ENCODE measurements at regions not wholly inside any gene's neighbourhood (a gene's known extent, or its start where the extent isn't known, plus 50 kb on each side); places are given as distances from the start of the nearest gene placed in this dataset.

- TF ChIP-seq POLR2AphosphoS5 (IDR thresholded peaks at IDR 0.05) (no peak), POLR2A (IDR thresholded peaks at IDR 0.05) (no peak), CTCF (IDR thresholded peaks at IDR 0.05 in 8 of 11, conservative IDR thresholded peaks at IDR 0.05 in 3 of 11) (no peak)
- no peaks in the 10 kb centered on the region for H3K9me3 ChIP-seq
- DNase-seq = no peak
- no peak overlapping the region for H3K4me3 ChIP-seq
- H3K27me3 ChIP-seq (replicated peaks in 1 of 7) = no peaks in the 10 kb centered on the region
- intact Hi-C loops (cut with DNase I; ENCODE audit: low total_unique reads) = no loop called here
- H3K36me3 ChIP-seq = peaks cover 0 to 8% (median 0%) of the 10 kb centered on the region in 6 donors
- WGBS, 5 donors = 61 to 97% (median 78%) methylated on average over 2 of the region's 2 CpGs
- no peaks in the 10 kb centered on the region for H3K4me1 ChIP-seq
- H3K27ac ChIP-seq = no peak overlapping the region
Observed at GRCh38 chr7:26609082-26609481, 255.3 kb downstream of the SKAP2 start.

GRCh38 chr7:26609532-26609931 lies 254.9 kb downstream of the SKAP2 start:
- Histone ChIP-seq H3K4me3 (no peak overlapping the region), H3K27me3 (replicated peaks in 1 of 7) (no peaks in the 10 kb centered on the region), H3K9me3 (no peaks in the 10 kb centered on the region), H3K4me1 (no peaks in the 10 kb centered on the region), H3K27ac (no peak overlapping the region), H3K36me3 (peaks cover 0 to 8% (median 0%) of the 10 kb centered on the region in 6 donors)
- 79 to 94% (median 88%) methylated on average over 6 of the region's 6 CpGs for WGBS, 5 donors
- no peak for TF ChIP-seq POLR2AphosphoS5 (IDR thresholded peaks at IDR 0.05)
- TF ChIP-seq CTCF (IDR thresholded peaks at IDR 0.05 in 8 of 11, conservative IDR thresholded peaks at IDR 0.05 in 3 of 11) = no peak
- TF ChIP-seq POLR2A (IDR thresholded peaks at IDR 0.05) = no peak
- DNase-seq = no peak
- intact Hi-C loops (cut with DNase I; ENCODE audit: low total_unique reads) = no loop called here

GRCh38 chr7:26612742-26613141 lies 251.6 kb downstream of the SKAP2 start:
- 93 to 97% (median 94%) methylated on average over 11 of the region's 11 CpGs for WGBS, 5 donors
- DNase-seq = no peak
- Histone ChIP-seq H3K4me3 (no peak overlapping the region), H3K4me1 (no peaks in the 10 kb centered on the region), H3K27ac (no peak overlapping the region), H3K36me3 (peaks cover 0 to 25% (median 0%) of the 10 kb centered on the region in 6 donors), H3K27me3 (replicated peaks in 1 of 7) (no peaks in the 10 kb centered on the region), H3K9me3 (no peaks in the 10 kb centered on the region)
- intact Hi-C loops (cut with DNase I; ENCODE audit: low total_unique reads) = no loop called here
- TF ChIP-seq POLR2A (IDR thresholded peaks at IDR 0.05) = no peak
- TF ChIP-seq CTCF (IDR thresholded peaks at IDR 0.05 in 8 of 11, conservative IDR thresholded peaks at IDR 0.05 in 3 of 11) = no peak
- no peak for TF ChIP-seq POLR2AphosphoS5 (IDR thresholded peaks at IDR 0.05)

GRCh38 chr7:26614503-26614902 lies 249.9 kb downstream of the SKAP2 start:
- peaks cover 0 to 30% (median 0%) of the 10 kb centered on the region in 6 donors for H3K36me3 ChIP-seq
- H3K27me3 ChIP-seq (replicated peaks in 1 of 7) = no peaks in the 10 kb centered on the region
- peaks cover 0 to 6% (median 0%) of the 10 kb centered on the region in 6 donors for H3K4me1 ChIP-seq
- no peaks in the 10 kb centered on the region for H3K9me3 ChIP-seq
- no peak overlapping the region for H3K27ac ChIP-seq
- intact Hi-C loops (cut with DNase I; ENCODE audit: low total_unique reads) = no loop called here
- 83 to 89% (median 84%) methylated on average over 11 of the region's 11 CpGs for WGBS, 5 donors
- H3K4me3 ChIP-seq = no peak overlapping the region
- DNase-seq = no peak
- TF ChIP-seq CTCF (IDR thresholded peaks at IDR 0.05 in 8 of 11, conservative IDR thresholded peaks at IDR 0.05 in 3 of 11) = no peak
- no peak for TF ChIP-seq POLR2AphosphoS5 (IDR thresholded peaks at IDR 0.05)
- no peak for TF ChIP-seq POLR2A (IDR thresholded peaks at IDR 0.05)

Measured in spleen (tissue), 11 donors.